HCT116 (cell line): ENCODE measurements at regions not wholly inside any gene's neighbourhood (a gene's known extent, or its start where the extent isn't known, plus 50 kb on each side); places are given as distances from the start of the nearest gene placed in this dataset.

ENCODE experiments used
- ATAC-seq: fragments of 200-7000 bp; cut with Tn5 transposase; 2 replicates; pipeline ENCODE4 v1.9.1; 2020; ENCODE audit warnings: mild to moderate bottlenecking, moderate library complexity
- BruUV-seq: library from RNA; stranded (reverse); fragments of 400-500 nt; replicated peaks from 2 replicates; lab custom pipeline; 2021; lab: Mats Ljungman, UMichigan
- CTCF ChIA-PET: fragments of 300-600 bp; sonication (Branson Sonifier 250); formaldehyde crosslinking; loops from one replicate; lab custom pipeline; 2021; ENCODE audit warnings: antibody characterized with exemption; lab: Charles Lee
- POLR2A ChIA-PET: fragments of 300-600, 350-600 bp; sonication (Branson Sonifier 250); formaldehyde crosslinking; loops from one replicate; lab custom pipeline; 2021; ENCODE audit warnings: antibody characterized with exemption; lab: Charles Lee
- RAD21 ChIA-PET, 2 experiments: fragments of 300-600 bp; sonication (Branson Sonifier 250); formaldehyde crosslinking; loops; one replicate each; lab custom pipeline; 2023; ENCODE audit warnings: low total read pairs in 2 of 2; ENCODE audit not compliant: uncharacterized antibody in 2 of 2, unreplicated experiment in 2 of 2, low non-redundant PET in 1 of 2; lab: Charles Lee
- DNase-seq: peaks from one replicate; pipeline ENCODE4 v3.0.0-alpha.2; 2010; ENCODE audit warnings: low read depth, low spot score
- H2AFZ ChIP-seq: fragments of 200-600 bp; shearing (Covaris generic), sonication (generic); 2 replicates; pipeline ENCODE4 v1.6.1; 2017; ENCODE audit warnings: low read depth, mixed run types, mixed read lengths, antibody characterized with exemption, low read length; ENCODE audit not compliant: poor library complexity, severe bottlenecking
- H3K27ac ChIP-seq: 2 replicates; pipeline ENCODE4 v1.5.1; 2012; ENCODE audit warnings: low read depth, low read length
- H3K27me3 ChIP-seq: fragments of 200-600 bp; sonication (generic); 2 replicates; pipeline ENCODE4 v1.6.1; 2016; ENCODE audit warnings: mixed run types, low read length, mixed read lengths; ENCODE audit not compliant: insufficient read depth
- H3K36me3 ChIP-seq, 2 experiments: fragments of 200-500 bp in 1 of 2; fragments of 200-600 bp in 1 of 2; sonication (Bioruptor generic) in 1 of 2; sonication (generic) in 1 of 2; 2 replicates each; pipeline versions ENCODE4 v1.5.1 to v1.6.1; 2014 to 2016; ENCODE audit warnings: low read length in 2 of 2, inconsistent platforms in 1 of 2, mixed read lengths in 1 of 2, mixed run types in 1 of 2; ENCODE audit not compliant: insufficient read depth in 2 of 2, control insufficient read depth in 1 of 2
- H3K4me1 ChIP-seq, 2 experiments: fragments of 200-600 bp in 1 of 2; sonication (generic) in 1 of 2; 2 replicates each; pipeline versions ENCODE4 v1.5.1 to v1.6.1; 2012 to 2017; ENCODE audit warnings: low read length in 2 of 2, inconsistent platforms in 1 of 2, mild to moderate bottlenecking in 1 of 2, mixed read lengths in 1 of 2, mixed run types in 1 of 2, moderate library complexity in 1 of 2; ENCODE audit not compliant: insufficient read depth in 2 of 2, control insufficient read depth in 1 of 2
- H3K4me2 ChIP-seq: fragments of 200-600 bp; sonication (generic); 2 replicates; pipeline ENCODE4 v1.6.1; 2017; ENCODE audit warnings: mixed run types, low read length, mixed read lengths
- H3K4me3 ChIP-seq, 2 experiments: fragments of 200-600 bp in 1 of 2; sonication (generic) in 1 of 2; replicated peaks in 1 of 2; 2 replicates each; pipeline ENCODE4 v1.5.1; 2011 to 2016; ENCODE audit warnings: low read length in 2 of 2, control low read depth in 1 of 2, low read depth in 1 of 2, mild to moderate bottlenecking in 1 of 2, mixed read lengths in 1 of 2, mixed run types in 1 of 2
- H3K79me2 ChIP-seq: fragments of 200-600 bp; sonication (generic); 2 replicates; pipeline ENCODE4 v1.6.1; 2017; ENCODE audit warnings: mild to moderate bottlenecking, mixed run types, low read length, moderate library complexity, mixed read lengths; ENCODE audit not compliant: insufficient read depth
- H3K9ac ChIP-seq: fragments of 200-600 bp; sonication (generic); 2 replicates; pipeline ENCODE4 v1.6.1; 2016; ENCODE audit warnings: low read length, mixed read lengths
- H3K9me2 ChIP-seq: fragments of 200-600 bp; sonication (generic), shearing (Covaris generic); 2 replicates; pipeline ENCODE4 v1.6.1; 2017; ENCODE audit warnings: mixed run types, mild to moderate bottlenecking, moderate library complexity; ENCODE audit not compliant: insufficient read depth
- H3K9me3 ChIP-seq, 2 experiments: fragments of 200-500 bp in 1 of 2; fragments of 200-600 bp in 1 of 2; sonication (Bioruptor generic) in 1 of 2; sonication (generic) in 1 of 2; 2 replicates each; pipeline ENCODE4 v1.6.1; 2014 to 2017; ENCODE audit warnings: low read length in 2 of 2, mixed read lengths in 2 of 2, inconsistent platforms in 1 of 2, low read depth in 1 of 2, mild to moderate bottlenecking in 1 of 2, mixed run types in 1 of 2, moderate library complexity in 1 of 2; ENCODE audit not compliant: control insufficient read depth in 1 of 2, insufficient read depth in 1 of 2
- H4K20me1 ChIP-seq: fragments of 200-600 bp; sonication (generic), shearing (Covaris generic); 2 replicates; pipeline ENCODE4 v1.6.1; 2017; ENCODE audit warnings: mixed run types, mild to moderate bottlenecking, moderate library complexity; ENCODE audit not compliant: insufficient read depth
- ATF3 ChIP-seq: IDR thresholded peaks from 2 replicates; pipeline ENCODE4 v1.6.1; 2012
- CBX3 ChIP-seq: IDR thresholded peaks from 2 replicates; pipeline ENCODE4 v1.6.1; 2012; ENCODE audit warnings: low read depth
- CEBPB ChIP-seq: IDR thresholded peaks from 2 replicates; pipeline ENCODE4 v1.6.1; 2012; ENCODE audit warnings: low read depth
- EZH2 ChIP-seq: fragments of 200-600 bp; sonication (generic); IDR thresholded peaks from 2 replicates; pipeline ENCODE4 v1.6.1; 2017; ENCODE audit warnings: antibody characterized with exemption, mixed run types
- FOSL1 ChIP-seq: IDR thresholded peaks from 2 replicates; pipeline ENCODE4 v1.6.1; 2012; ENCODE audit warnings: low read depth
- JUND ChIP-seq: IDR thresholded peaks from 2 replicates; pipeline ENCODE4 v1.6.1; 2012
- RAD21 ChIP-seq: IDR thresholded peaks from 2 replicates; pipeline ENCODE4 v1.6.1; 2012; ENCODE audit warnings: low read depth, mild to moderate bottlenecking
- SIN3A ChIP-seq: IDR thresholded peaks from 2 replicates; pipeline ENCODE4 v1.6.1; 2012; ENCODE audit warnings: low read depth
- SRF ChIP-seq: IDR thresholded peaks from 2 replicates; pipeline ENCODE4 v1.6.1; 2012; ENCODE audit warnings: low read depth
- TCF7L2 ChIP-seq: IDR thresholded peaks from 2 replicates; pipeline ENCODE4 v1.7.0; 2011; ENCODE audit warnings: borderline replicate concordance, inconsistent platforms; ENCODE audit not compliant: insufficient read depth, insufficient read length; ENCODE audit errors: extremely low read depth
- ZBTB33 ChIP-seq: IDR thresholded peaks from 2 replicates; pipeline ENCODE4 v1.6.1; 2011; ENCODE audit warnings: mild to moderate bottlenecking, low read length, moderate library complexity; ENCODE audit not compliant: insufficient replicate concordance; ENCODE audit errors: extremely low read depth
- ZNF274 ChIP-seq: fragments of 200-500 bp; sonication (Bioruptor generic); IDR thresholded peaks from 2 replicates; pipeline ENCODE4 v1.6.1; 2014; ENCODE audit warnings: mild to moderate bottlenecking, low read depth, low read length, inconsistent platforms
- intact Hi-C: fragments of 100-400 bp; cut with micrococcal nuclease; formaldehyde crosslinking; loops from 2 replicates; pipeline ENCODE4 v1.10.0; 2022

- intact Hi-C loops = no loop called here
- POLR2A ChIA-PET = no interaction called here
- H3K36me3 ChIP-seq = no peaks in the 10 kb centered on the region
- H3K9me3 ChIP-seq = peaks cover 6 to 21% of the 10 kb centered on the region in 2 experiments; a peak in 2 of 4 replicates
- no peaks in the 10 kb centered on the region for H3K79me2 ChIP-seq
- no peak for TF ChIP-seq FOSL1
- no peak for TF ChIP-seq EZH2
- no peak for TF ChIP-seq ZBTB33
- TF ChIP-seq RAD21 = no peak
- TF ChIP-seq SRF = no peak
- no peak for TF ChIP-seq SIN3A
- no peak for TF ChIP-seq ZNF274
- TF ChIP-seq ATF3 = no peak
- no peak for TF ChIP-seq CBX3
- TF ChIP-seq TCF7L2 = no peak
- no peak for TF ChIP-seq CEBPB
- no peak for TF ChIP-seq JUND
- TF ChIP-seq, all 23 proteins: peak for 0
- no peaks in the 10 kb centered on the region for H3K9me2 ChIP-seq
- no peaks in the 10 kb centered on the region for H4K20me1 ChIP-seq
- H3K4me3 ChIP-seq = no peak overlapping the region
- no peak overlapping the region for H3K4me2 ChIP-seq
- CTCF ChIA-PET = no interaction called here
- ATAC-seq (no peak), DNase-seq (no peak)
- no TSS peak for BruUV-seq
- no peak overlapping the region for H3K9ac ChIP-seq
- no peak overlapping the region for H3K27ac ChIP-seq
- RAD21 ChIA-PET = no interaction called here
- no peaks in the 10 kb centered on the region for H3K27me3 ChIP-seq
- H3K4me1 ChIP-seq = no peaks in the 10 kb centered on the region
- no peak overlapping the region for H2AFZ ChIP-seq
Measured at GRCh38 chr4:59834943-59835342, 1365.2 kb upstream of the ADGRL3 start.
